GM12873 (cell line): ENCODE measurements at regions not wholly inside any gene's neighbourhood (a gene's known extent, or its start where the extent isn't known, plus 50 kb on each side); places are given as distances from the start of the nearest gene placed in this dataset.

Experiments
- CTCF ChIP-seq: IDR thresholded peaks from 2 replicates; pipeline ENCODE4 v1.5.1; 2012; ENCODE audit warnings: low read depth, mild to moderate bottlenecking, moderate library complexity, low read length, control low read depth; ENCODE audit not compliant: insufficient read depth; ENCODE audit errors: missing control alignments

- TF ChIP-seq CTCF, result no peak
Observed at GRCh38 chr10:4013651-4014121, 228.7 kb upstream of the KLF6 start.

GRCh38 chr10:4012848-4013247, 227.8 kb upstream of the KLF6 start:
- TF ChIP-seq CTCF, result no peak

GRCh38 chr10:4011136-4011812, 226.3 kb upstream of the KLF6 start:
- no peak for TF ChIP-seq CTCF

GRCh38 chr10:4008676-4009382, 223.8 kb upstream of the KLF6 start:
- no peak for TF ChIP-seq CTCF

GRCh38 chr10:4007771-4008170, 222.8 kb upstream of the KLF6 start:
- no peak for TF ChIP-seq CTCF

- TF ChIP-seq CTCF, result no peak
Observed at GRCh38 chr10:4006858-4007257, 221.8 kb upstream of the KLF6 start.

- TF ChIP-seq CTCF, result no peak
Observed at GRCh38 chr10:4006051-4006450, 221.0 kb upstream of the KLF6 start.
